ENCODE measurements at regions not wholly inside any gene's neighbourhood (a gene's known extent, or its start where the extent isn't known, plus 50 kb on each side); places are given as distances from the start of the nearest gene placed in this dataset.

DNA sequence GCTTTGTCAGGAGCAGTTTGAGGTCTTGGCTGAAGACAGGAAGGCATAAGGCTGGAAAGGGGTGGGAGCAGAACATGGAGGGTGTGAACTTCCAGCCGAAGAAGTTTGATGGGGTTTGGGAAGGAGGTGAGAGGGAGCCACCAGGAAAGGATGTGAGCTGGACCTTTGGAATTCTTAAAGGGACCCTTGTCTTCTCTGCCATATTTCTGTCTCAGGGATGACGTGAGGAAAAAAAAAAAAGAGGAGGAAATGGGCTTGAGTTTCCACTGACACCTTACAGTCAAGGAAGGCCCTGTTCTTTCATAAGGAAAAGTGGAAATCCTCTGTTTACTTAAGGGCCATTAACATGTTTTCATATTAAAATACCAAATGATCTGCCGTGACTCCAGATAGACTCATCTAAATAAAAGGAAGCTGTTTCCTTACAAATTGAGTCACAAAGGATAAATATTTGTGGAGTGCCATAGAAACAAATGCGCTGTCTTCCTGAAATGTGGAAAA is 132.1 kb downstream of the PALM2AKAP2 start:
- DNase-seq (ENCODE audit: low read depth), result peak; percentile 94

DNA sequence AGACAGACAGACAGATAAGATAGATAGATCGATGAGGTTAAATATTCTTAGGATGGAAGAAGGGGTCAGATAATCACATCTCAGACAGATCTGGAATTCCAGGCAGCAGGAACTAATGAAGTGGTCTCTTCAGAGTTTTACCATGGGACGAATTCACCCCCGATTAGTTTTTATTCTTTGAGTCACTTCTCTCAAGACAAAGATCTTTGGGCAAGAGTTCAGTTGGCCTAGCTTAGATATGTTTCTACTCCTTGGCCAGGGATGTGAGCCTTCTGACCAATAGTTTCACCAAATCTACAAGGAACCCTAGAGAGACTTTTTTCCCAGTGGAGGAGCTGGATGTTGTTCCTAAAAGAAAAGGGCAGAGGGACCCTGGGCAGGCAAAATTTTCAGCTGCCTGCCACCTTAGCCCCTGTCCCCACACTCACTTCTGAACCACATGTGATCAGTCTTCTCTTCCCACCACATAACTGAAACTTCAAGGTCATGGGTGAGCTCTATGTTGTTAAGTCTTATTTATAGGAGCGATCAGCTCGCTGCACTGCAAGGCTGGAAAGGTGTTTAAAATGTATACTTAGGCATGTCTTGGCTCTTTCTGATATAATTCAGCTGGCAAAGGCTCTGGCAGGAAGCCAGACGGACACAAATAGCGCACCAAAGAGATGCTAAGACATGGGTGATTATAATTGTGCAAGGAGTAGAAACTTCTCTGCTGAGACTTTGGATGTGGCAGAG is 132.9 kb downstream of the PALM2AKAP2 start:
- DNase-seq (ENCODE audit: low read depth), result no peak

DNA sequence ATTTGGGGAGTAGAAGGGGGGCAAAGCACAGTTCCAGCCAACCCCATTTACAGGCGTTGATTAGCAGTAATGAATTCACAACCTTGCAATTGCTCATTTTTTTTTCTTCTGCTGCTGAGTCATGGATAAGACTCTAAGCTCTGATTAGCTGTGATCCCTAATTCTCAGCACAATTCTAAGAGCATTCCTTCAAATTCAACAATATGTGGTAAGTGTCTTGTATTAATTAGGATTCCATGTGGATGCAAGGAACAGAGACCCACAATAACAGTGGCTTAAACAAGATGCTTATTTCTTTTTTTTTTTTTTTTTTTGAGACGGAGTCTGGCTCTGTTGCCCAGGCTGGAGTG is 133.4 kb downstream of the PALM2AKAP2 start:
- no peak for DNase-seq (ENCODE audit: low read depth)

DNA sequence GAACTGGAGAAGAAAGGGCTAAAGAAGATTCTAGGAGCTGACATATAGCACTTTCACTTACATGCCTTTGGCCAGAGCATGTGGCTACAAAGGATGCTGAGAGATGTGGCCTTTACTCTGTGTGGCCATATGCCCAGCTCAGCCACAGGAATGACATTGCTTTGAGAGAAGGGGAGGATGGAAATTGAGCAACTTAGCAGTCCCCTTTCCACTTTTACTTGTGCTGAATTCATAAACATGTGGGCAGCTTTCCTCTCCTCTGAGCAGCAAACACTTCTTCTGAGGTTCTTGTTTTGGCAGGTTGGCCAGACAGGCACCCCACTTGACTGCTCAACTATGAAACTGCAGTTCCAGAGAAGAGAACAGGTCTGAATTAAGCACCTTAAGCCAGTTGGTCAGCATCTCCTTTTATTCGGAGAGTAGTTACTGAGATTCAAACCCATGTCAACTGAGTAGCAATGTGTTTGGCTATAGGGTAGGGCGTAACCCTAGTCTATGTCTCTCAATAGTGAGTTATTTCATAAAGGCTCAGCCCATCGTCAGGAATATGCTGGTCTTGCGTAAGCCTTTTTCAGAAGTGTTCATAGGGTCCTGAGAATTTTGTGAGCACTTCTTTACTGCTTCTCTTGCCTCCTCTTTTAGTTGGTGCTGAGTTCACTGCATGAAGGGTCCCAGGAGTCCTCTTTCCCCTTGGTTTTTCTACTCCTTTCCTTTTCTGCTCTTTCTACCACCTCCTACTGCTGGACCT is 134.5 kb downstream of the PALM2AKAP2 start:
- no peak for DNase-seq (ENCODE audit: low read depth)

DNA sequence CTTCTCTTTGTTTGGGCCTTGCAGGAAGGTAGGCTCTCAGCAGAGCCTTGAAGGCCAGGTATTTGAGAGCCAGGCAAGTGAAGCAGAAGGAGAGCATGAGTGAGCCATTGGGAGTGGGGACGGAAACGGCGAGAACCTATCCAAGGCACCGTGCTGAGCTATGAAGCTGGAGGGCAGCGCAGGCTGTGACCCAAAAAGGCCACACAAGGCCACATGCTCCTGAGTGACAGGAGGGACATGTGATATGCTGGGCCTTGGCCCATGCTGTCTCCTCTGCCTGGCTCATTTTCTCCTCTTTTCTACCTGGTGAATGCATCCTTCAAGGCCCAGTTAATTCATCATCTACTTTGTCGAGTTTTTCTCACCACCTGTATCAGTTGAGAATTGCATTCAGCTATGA is 136.3 kb downstream of the PALM2AKAP2 start:
- DNase-seq (ENCODE audit: low read depth), result no peak

DNA sequence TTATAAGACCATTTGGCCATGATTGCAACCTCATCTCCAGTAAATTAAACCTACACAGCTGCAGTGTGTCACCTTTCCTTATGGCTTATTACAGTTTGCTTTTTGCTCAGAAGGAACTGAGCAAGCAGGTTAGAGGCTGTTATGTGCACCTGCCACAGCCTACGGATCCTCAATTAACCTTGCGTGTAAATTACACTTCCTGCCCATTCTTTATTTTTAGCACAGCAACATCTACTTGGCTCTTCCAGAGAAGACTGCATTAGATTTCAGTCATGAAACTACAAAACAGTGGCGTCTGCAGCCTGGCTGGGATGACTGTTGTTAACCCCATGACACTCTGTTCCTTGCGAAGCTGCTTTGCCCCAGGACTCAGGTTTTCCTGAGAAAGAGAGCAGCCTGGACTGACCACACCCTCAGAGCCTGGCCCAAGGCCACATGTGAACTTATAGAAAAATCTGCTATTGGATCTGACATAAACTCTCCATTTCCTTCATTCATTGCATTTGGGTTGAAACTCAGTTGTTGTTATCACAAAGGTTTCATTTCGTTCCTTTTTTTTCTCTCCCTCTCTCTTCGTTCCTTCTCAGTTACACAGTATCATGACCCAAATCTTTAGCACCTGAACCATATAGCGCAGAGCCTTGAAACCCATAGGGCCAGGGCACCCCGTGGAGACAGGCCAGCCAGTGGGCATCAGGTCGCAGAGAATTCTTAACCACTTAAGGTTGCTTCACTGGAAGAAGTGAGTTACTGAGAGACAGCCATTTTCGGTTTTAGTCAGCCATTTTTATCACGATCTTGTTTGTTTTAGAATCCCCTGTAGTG is 138.6 kb downstream of the PALM2AKAP2 start:
- DNase-seq (ENCODE audit: low read depth), result no peak

DNA sequence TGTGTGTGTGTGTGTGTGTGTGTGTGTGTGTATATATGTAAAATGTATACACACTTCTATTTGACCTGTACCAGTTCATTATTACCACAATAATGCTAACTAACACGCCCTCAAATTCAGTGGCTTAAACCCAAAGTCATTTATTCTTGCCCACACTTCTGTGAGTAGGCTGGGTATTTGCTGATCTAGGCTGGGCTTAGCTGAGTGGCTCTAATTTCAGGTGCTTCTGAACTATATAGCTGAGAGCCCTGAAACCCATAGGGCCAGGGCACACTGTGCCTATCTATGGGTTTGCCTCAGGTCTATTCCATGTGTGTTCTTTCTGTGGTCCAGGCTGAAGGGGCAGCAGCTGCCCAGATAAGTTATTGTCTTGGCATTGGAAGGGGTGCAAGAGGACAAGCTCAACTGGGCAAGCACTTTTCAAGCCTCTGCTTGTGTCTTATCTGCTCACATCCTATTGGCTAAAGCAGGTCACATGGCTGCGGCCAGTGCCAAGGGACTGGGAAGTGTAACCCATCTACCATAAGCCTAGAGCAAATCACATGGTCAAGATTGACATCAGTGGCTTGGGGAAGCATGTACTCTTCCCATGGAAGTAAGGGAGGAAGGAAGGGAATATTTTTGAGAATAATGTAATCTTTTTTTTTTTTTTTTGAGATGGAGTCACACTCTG is 139.9 kb downstream of the PALM2AKAP2 start:
- no peak for DNase-seq (ENCODE audit: low read depth)

DNA sequence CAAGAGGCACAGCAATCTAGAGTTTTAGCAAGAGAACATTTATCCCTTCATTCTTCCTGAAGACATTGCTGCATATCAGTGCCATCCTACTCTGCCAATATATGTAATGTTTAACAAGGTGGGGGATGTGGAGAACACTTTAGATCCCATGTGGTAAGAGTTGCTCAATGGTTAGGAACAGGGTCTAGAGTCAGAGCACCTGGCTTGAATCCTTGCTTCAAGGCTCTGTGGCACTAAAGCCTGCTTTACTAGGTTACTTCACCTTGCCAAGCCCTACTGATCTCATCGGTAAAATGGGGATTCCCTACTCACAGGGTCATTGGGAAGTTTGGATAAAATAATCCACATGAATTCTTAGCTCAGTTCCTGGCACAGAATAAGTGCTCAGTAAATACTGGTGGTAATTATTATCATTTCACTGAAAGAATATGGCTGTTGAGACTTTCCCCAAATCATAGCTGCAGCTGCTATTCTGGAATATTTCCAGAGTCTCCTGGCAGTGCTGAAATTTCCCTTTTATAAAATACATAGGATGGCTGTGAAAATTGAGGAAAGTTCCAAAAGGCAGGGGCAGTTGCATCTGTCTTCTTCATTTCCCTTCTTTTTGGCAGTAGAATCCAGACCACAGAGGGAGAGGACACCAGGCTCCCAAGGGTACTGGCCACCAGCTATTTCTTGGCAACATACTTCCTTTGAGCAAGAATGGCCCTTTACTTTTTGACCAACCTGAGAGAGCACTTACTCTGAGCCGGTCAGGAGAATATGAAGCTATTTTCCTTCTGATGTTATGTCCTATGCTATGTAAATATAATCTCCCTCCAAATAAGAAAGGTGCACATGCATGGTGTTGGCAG is 142.8 kb downstream of the PALM2AKAP2 start:
- no peak for DNase-seq (ENCODE audit: low read depth)

DNA sequence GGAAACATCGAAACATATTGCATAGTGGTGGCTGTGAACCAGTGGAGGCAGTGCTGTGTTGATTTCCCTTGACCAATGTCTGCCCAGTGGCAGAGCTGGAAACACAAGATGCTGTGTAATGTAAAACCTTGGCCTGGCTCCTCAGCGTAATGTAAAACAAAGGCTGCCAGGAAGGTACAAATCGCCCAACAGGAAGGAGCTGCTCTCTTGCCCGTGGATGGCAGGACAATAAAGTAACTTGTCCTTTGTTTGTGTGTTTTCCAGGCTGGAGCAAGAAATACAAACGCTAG is 143.4 kb downstream of the PALM2AKAP2 start:
- no peak for DNase-seq (ENCODE audit: low read depth)

DNA sequence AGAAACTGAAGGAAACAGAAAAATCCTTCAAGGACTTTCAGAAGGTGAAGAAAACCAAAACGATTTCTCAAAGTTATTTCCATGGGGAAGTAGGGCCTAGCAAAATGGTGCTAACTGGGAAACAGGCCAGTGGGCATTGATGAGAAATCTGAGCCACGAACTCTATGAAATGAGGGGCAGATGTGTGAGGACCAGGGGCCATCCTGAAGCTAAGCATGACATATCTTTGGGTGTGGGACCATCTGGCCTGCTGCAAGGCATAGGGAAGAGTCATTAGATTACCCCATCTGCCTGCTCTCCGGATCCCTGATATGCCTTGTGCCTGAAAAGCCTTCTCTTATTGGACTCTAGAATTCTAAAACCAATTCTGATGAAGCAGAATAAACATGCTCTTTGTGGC is 143.8 kb downstream of the PALM2AKAP2 start:
- no peak for DNase-seq (ENCODE audit: low read depth)

DNA sequence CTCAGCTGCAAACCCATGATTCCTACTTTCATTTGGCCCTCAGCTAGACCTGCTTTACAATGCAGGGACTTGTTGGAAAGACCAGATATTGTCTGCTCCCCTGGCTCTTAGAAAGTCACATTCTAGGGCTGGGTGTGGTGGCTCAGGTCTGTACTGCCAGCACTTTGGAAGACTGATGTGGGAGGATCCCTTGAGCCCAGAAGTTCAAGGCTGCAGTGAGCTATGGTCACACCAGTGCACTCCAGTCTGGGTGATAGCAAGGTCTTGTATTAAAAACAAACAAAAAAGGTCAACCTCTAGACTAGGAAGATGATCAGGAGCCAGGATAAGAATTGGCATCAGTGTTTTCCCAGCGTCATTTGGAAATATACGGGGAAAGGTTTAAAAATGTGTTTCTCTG is 145.8 kb downstream of the PALM2AKAP2 start:
- no peak for DNase-seq (ENCODE audit: low read depth)

DNA sequence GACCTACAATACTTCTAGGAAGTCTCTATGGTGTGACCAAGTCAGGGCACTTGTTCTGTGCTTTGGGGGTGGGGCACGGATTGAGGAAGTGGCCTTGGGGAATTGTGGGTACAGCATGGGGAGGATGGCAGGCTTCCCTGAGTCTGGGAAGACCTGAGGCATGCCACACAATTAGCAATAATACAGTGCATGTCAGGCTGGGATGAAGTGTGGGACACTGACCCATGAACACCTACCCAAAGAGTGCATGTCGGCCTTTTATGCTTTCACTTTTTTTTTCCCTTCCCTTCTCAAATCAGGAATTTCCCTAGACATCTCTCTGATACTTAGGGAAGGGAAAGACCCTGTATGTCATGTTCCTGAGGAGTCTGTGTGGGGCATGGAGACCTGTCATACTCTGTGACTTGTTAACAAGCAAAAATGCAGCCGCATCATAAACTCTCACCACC is 146.4 kb downstream of the PALM2AKAP2 start:
- no peak for DNase-seq (ENCODE audit: low read depth)

DNA sequence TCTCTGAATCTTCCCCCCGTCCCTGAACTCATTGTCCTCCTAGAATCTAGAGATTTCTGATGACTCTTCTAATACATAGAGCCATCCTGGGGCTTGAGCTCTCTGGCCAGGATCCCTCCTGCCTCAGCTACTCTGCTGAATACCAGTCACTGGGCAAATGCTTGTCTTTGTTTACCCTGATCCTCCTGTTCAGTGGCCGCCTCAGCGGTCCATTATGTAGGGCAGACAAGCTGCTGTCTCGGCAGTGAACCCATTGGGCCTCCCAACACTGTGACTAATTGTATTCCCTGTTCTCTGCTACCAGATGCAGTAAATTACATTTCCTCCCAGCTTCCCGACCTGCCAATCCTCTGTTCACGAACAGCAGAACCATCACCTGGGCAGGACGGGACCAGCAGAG is 151.6 kb downstream of the PALM2AKAP2 start:
- DNase-seq (ENCODE audit: low read depth), result no peak

DNA sequence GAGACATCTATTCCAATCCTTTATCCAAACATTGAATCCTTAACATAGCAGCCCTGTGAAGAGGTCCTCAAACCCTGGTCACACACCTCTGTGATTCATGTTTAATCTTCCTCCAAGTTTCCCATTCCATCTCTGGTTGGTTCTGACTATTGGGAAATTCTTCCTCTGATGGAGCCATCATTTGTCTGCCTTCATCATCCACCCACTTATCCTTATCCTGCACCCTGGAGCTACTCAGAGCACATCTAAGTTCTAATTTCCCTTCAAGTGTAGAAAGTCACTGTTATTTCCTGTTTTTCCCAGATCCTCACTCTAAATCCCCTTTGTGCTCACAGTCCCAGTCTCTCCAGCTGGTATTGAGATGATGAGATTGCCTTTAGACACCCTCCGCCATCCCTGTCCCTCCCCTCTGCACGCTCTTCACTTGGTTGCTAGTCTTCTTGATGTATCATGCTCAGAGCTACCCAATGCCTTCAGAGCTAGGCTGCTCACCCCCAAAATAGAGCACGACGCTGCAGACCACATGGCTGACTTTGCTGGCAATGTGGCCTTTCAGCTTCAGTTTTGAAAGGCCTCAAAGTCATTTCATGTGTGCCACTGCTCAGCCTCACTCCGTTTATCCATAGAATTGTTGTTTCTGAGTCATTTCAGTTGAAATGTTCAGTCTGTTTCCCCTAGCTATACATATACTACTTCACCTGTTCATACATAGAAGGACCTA is 154.3 kb downstream of the PALM2AKAP2 start:
- DNase-seq (ENCODE audit: low read depth), result peak; percentile 8

DNA sequence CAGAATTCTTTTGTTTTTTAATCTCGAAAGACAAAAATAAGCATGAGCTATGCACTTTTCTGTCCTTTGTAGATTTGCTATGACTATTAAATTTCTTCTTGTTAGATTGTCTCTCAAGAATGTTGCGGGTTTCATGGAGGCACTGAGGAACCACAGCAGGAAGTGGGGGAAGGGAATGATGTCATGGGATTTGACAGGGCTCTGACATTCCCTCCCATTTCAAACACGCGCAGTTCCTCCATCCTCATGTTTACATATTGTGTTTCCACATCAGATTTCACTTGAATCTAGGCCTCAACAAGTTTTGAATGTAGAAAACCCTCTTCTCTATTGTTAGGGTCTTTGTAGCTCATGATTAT is 154.8 kb downstream of the PALM2AKAP2 start:
- peak; percentile 74 for DNase-seq (ENCODE audit: low read depth)

DNA sequence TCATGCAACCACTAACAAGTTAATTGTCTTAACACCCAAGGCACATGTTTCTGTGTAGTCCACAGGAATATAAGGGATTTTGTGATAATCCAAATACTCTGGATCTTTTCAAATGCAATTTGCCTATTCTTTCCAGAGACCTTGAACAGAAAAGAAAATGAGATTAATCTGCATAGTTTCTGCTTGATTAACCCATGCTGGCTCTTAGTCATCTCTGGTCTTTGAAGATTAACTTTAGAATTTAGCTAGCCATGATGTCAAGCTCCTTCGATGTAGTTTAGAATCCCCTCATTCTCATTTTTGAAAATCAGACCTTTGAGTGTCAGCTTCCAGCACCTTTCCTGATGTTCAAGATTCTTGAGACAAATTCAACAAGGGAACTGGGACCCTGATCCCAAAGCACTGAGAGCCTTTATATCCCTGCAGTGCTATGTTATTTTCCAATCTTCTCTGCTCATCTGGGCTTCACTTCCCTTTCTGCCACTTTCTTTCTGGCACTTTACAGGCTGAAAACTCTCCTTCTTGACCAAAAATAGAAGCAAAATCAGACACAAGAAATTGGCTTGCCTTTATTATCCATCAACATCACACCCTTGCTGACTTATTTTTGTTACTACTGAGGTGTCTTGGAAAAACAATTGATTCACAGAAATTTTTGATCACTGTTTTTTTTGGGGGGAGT is 155.5 kb downstream of the PALM2AKAP2 start:
- no peak for DNase-seq (ENCODE audit: low read depth)

DNA sequence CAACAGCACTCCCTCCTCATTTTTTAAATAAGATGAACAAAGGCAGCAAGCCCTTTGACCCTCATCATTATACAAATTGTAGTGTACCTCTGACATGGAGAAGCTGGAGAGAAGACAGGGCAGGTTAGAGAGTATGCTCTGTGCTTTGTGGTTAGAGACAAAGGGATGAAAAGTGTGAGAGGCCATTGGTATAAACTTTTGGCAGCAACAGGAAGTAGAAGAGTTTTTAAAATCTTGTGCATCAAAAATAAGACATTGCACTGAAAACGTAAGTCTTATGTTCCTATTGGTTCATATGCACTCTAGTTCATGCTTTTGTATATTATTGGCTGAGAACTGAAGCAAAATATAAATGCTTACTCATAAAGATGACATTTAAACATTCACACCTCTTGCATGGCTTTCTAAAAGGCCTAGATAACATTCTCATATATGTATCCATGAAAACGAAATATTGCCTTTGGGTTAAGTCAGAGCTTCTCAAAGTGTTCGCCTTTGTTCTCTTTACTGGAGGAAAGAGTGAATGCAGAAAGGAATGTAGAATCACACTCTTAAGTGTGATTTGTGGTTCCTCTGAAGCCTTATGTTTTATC is 158.0 kb downstream of the PALM2AKAP2 start:
- DNase-seq (ENCODE audit: low read depth), result no peak

DNA sequence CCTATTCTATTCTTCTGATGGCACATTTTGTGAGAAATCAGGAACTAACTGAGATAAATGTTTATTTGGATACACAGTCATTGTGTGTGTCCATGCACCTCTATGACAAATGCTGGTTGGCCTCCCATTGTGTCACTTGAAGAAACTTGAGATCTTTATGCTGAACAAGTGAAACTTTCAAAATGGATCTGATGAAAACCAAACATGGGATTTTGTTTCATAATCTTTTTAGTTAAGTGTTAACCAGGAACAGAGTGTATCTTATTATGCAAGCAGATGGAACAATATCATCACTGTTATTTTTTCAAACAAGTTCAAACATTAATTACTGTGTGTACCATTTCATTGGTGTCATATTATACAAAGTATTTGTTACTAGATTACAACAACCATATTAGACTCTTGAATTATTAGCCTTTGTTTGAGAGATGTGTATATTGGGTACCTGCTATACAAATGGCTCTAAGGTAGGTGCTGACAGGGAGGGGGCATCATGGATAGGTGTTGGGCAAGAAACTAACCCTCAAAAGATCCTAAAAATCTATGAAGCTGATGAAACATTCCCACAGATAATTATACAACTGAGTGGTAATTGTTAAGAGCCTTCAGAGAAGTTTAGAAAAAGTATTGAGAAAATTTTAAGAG is 159.8 kb downstream of the PALM2AKAP2 start:
- no peak for DNase-seq (ENCODE audit: low read depth)

DNA sequence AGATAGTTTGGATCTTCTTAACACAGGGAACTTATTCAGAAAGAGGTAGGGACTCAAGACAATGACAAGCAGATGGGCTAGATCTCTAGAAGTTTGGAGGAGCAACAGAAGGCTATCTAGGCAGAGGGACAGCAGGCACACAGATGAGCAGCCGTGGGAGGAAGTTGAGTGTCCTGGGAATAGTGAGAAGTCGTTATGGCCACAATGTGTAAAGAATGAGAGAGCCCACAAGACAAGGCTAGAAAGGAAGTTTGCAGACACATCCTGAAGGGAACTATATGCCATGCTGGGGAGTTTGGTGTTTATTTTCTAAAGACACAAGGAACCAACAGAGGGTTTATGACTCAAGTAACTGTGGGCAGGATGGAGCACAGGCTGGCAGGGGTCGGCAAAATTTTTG is 160.6 kb downstream of the PALM2AKAP2 start:
- peak; percentile 26 for DNase-seq (ENCODE audit: low read depth)
